DND-41 (cell line): ENCODE measurements at regions not wholly inside any gene's neighbourhood (a gene's known extent, or its start where the extent isn't known, plus 50 kb on each side); places are given as distances from the start of the nearest gene placed in this dataset.
"Not testable (repeated sequence)": the region's sequence is repeated elsewhere in the genome, so short reads cannot be mapped to it uniquely, and the experiment has no call there.

ENCODE experiments used
- EZH2 ChIP-seq: IDR thresholded peaks from 3 replicates; pipeline ENCODE4 v1.6.1; 2012; ENCODE audit warnings: borderline replicate concordance, low read depth, mild to moderate bottlenecking, moderate library complexity, low read length, inconsistent platforms; ENCODE audit not compliant: severe bottlenecking
- TF ChIP-seq, protein P1 (sequence below): IDR thresholded peaks from 2 replicates; pipeline ENCODE4 v1.5.1; 2012; ENCODE audit warnings: borderline replicate concordance, low read length, moderate library complexity, mild to moderate bottlenecking; ENCODE audit not compliant: poor library complexity, severe bottlenecking; ENCODE audit errors: extremely low read depth

GRCh38 chr21:9010121-9010795 is 1511.1 kb upstream of the TPTE start:
- TF ChIP-seq, protein P1, sequence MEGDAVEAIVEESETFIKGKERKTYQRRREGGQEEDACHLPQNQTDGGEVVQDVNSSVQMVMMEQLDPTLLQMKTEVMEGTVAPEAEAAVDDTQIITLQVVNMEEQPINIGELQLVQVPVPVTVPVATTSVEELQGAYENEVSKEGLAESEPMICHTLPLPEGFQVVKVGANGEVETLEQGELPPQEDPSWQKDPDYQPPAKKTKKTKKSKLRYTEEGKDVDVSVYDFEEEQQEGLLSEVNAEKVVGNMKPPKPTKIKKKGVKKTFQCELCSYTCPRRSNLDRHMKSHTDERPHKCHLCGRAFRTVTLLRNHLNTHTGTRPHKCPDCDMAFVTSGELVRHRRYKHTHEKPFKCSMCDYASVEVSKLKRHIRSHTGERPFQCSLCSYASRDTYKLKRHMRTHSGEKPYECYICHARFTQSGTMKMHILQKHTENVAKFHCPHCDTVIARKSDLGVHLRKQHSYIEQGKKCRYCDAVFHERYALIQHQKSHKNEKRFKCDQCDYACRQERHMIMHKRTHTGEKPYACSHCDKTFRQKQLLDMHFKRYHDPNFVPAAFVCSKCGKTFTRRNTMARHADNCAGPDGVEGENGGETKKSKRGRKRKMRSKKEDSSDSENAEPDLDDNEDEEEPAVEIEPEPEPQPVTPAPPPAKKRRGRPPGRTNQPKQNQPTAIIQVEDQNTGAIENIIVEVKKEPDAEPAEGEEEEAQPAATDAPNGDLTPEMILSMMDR, result not testable (repeated sequence)
- not testable (repeated sequence) for TF ChIP-seq EZH2
